Memory B cell (primary cell): ENCODE measurements at regions not wholly inside any gene's neighbourhood (a gene's known extent, or its start where the extent isn't known, plus 50 kb on each side); places are given as distances from the start of the nearest gene placed in this dataset.
A peak's percentile ranks its signal among the peaks of the same experiment; 100 is the strongest.

Experiments used
- ATAC-seq: fragments of 150-1000 bp; cut with Tn5 transposase; 2 replicates; pipeline ENCODE4 v1.10.0; 2021; ENCODE audit warnings: low read depth, mild to moderate bottlenecking, moderate library complexity
- DNase-seq, 2 donors: peaks; one replicate each; pipeline ENCODE4 v3.0.0; 2022; ENCODE audit warnings: low spot score in 2 of 2
- H3K27ac Mint-ChIP-seq: one replicate; pipeline ENCODE4 v1.8.0; 2022; ENCODE audit warnings: mild to moderate bottlenecking, moderate library complexity, mixed read lengths
- H3K27me3 Mint-ChIP-seq: one replicate; pipeline ENCODE4 v1.8.0; 2022; ENCODE audit warnings: mixed read lengths
- H3K36me3 Mint-ChIP-seq: one replicate; pipeline ENCODE4 v1.8.0; 2022; ENCODE audit warnings: mild to moderate bottlenecking, mixed read lengths
- H3K4me1 Mint-ChIP-seq: one replicate; pipeline ENCODE4 v1.8.0; 2022; ENCODE audit warnings: mixed read lengths
- H3K4me3 Mint-ChIP-seq: one replicate; pipeline ENCODE4 v1.8.0; 2022; ENCODE audit warnings: mild to moderate bottlenecking, moderate library complexity, mixed read lengths
- H3K9me3 Mint-ChIP-seq: one replicate; pipeline ENCODE4 v1.8.0; 2022; ENCODE audit warnings: mixed read lengths

DNA sequence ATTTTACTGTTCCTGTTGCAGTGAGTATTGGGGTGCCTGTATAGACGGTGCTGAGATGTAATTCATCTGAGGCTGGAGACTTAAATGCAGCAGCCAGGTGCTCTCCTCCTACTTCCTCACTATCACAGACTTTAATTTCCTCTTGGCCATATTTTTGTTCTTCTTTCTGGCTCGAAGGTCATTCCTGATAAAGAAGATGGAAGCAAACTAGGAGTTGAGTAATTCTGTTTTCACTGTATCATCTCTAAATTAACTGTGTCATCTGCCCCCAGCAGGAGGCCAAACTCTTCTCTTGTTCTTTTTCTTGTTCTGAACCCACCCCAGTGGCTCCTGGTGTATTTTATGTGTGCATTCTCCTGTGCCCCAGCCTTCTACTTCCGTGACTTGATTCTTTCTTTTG is 141.7 kb upstream of the ARHGAP5 start:
- Mint-ChIP-seq H3K27ac (no peak overlapping the region), H3K9me3 (no peaks in the 10 kb centered on the region), H3K4me3 (no peak overlapping the region), H3K36me3 (no peaks in the 10 kb centered on the region), H3K4me1 (peaks cover 12% of the 10 kb centered on the region), H3K27me3 (no peaks in the 10 kb centered on the region)
- DNase-seq (no peak), ATAC-seq (no peak)

DNA sequence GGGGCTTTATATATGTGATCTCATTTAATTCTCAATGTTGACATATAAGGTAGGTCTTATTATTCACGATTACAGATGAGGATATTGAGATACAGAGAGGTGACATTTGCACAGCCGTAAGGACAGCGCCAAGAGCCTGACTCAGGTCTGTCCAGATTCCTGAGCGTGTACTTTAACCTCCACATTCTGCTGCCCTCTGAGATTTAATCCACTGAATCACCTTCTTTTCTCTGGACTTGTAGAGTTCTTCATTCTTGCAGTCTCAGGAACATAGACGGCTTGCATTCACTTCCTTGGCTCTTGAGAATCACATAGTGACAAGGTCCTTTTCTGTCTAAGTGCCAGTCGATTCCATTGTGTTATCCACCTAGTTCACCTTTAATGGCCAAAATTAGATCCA is 141.0 kb upstream of the ARHGAP5 start:
- Mint-ChIP-seq H3K9me3 (no peaks in the 10 kb centered on the region), H3K27me3 (no peaks in the 10 kb centered on the region), H3K27ac (no peak overlapping the region), H3K36me3 (no peaks in the 10 kb centered on the region), H3K4me3 (no peak overlapping the region), H3K4me1 (peaks cover 12% of the 10 kb centered on the region)
- DNase-seq = no peak
- no peak for ATAC-seq

DNA sequence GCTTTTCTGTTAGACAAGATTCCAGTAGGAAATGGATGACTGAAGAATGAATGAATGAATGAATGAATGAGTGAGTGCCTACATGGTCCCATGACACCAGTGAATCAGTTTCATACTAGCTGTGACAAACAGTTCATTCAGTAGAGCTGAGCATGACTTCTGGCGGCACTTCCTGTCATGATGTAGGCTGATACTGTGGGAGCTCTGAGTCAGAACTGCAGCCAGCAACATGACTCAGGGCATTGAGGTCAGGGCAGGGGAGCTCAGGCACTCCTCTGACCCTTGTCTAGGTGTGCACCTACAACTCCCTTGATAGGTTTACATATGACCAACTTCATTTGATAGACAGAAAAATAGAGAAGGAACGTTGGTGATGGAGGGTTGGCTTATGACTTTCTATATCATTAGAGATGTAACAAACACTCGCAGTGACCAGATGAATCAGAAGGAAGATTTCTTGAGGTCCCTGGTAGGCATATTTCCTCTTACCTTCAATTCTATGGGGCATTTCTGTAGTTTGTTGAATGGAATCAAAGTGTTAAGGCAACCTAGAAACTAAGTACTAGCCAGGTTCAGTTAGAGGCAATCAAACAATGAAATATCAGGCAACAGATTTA is 139.3 kb upstream of the ARHGAP5 start:
- ATAC-seq (peak; percentile 83), DNase-seq (no peak)
- no peaks in the 10 kb centered on the region for H3K9me3 Mint-ChIP-seq
- no peak overlapping the region for H3K4me3 Mint-ChIP-seq
- peak overlapping the region; percentile 1 for H3K27ac Mint-ChIP-seq
- peaks cover 9% of the 10 kb centered on the region for H3K4me1 Mint-ChIP-seq
- H3K36me3 Mint-ChIP-seq = no peaks in the 10 kb centered on the region
- H3K27me3 Mint-ChIP-seq = no peaks in the 10 kb centered on the region

DNA sequence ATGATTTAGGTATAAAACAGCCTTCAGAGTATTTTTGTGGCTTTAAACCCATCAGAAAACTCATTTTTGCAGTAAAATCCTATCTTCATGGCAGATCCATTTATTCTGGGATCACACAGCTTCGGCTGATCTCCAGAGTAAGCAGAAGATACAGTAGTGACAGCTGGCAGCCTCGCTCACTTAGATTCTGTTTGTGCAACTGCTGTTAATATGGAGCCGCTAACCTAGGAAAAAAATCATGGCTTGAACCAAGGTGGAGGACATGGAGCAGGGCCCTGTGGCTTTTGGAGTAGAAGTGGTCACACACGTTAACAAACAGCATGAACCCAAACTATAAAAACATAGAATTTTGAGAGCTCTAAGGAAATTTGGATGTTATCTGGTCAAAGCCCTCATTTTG is 137.2 kb upstream of the ARHGAP5 start:
- ATAC-seq = no peak
- Mint-ChIP-seq H3K27ac (no peak overlapping the region), H3K36me3 (no peaks in the 10 kb centered on the region), H3K9me3 (no peaks in the 10 kb centered on the region), H3K4me1 (peaks cover 18% of the 10 kb centered on the region), H3K27me3 (no peaks in the 10 kb centered on the region), H3K4me3 (no peak overlapping the region)
- no peak for DNase-seq

DNA sequence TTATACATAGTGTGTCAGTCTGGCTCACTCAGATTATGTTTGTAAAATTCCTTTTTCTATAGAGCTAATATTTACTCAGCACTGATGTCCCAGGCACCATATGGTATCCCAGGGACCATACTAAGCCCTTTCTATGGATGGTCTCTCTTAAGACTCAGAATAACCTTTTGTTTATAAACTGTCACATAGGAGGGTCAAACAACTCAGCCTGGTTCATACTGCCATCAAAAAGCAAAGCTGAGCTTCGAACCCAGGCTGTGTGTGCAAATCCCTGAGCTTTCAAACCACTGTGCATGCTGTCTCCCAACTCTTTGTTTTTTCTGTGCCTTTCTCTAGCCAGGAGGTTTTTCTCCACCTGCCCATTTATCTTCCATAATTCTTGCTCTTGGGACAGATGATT is 135.6 kb upstream of the ARHGAP5 start:
- Mint-ChIP-seq H3K4me1 (peaks cover 19% of the 10 kb centered on the region), H3K27ac (no peak overlapping the region), H3K36me3 (no peaks in the 10 kb centered on the region), H3K4me3 (no peak overlapping the region), H3K27me3 (no peaks in the 10 kb centered on the region), H3K9me3 (no peaks in the 10 kb centered on the region)
- DNase-seq (no peak), ATAC-seq (no peak)

DNA sequence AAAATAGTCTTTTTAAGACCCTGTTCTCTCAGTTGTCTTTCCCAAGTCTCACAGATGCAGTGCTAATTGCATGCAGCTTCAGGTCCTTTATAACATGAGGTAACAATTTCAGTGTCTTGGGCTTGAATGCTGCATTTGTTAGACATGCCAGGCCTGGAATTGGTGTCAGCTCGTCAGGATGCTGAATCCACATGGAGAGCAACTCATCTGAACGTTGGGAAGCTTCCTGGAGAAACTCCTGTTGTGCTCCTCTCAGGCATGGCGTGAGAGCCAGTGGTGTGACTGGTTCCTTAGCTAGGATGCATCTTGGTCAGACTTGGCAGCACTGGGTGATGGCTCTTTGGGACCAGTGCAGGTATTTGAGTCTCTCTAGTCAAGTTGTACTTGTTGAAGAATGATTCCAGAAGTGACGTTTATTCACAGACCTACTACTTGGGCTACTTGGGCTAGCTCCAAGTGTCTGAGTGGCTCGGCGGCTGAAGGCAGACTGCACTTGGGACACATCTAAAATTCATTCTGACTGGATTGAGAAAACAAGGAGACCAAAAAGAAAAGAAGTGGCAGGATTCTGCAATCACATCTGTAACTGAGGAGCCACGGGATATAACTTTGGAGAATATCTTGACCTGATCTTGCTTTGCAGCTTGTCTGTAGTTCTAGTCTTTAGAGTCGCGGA is 134.8 kb upstream of the ARHGAP5 start:
- H3K27ac Mint-ChIP-seq = no peak overlapping the region
- ATAC-seq = no peak
- DNase-seq = no peak
- H3K4me3 Mint-ChIP-seq = no peak overlapping the region
- H3K36me3 Mint-ChIP-seq = no peaks in the 10 kb centered on the region
- no peaks in the 10 kb centered on the region for H3K27me3 Mint-ChIP-seq
- H3K9me3 Mint-ChIP-seq = no peaks in the 10 kb centered on the region
- peaks cover 19% of the 10 kb centered on the region for H3K4me1 Mint-ChIP-seq

DNA sequence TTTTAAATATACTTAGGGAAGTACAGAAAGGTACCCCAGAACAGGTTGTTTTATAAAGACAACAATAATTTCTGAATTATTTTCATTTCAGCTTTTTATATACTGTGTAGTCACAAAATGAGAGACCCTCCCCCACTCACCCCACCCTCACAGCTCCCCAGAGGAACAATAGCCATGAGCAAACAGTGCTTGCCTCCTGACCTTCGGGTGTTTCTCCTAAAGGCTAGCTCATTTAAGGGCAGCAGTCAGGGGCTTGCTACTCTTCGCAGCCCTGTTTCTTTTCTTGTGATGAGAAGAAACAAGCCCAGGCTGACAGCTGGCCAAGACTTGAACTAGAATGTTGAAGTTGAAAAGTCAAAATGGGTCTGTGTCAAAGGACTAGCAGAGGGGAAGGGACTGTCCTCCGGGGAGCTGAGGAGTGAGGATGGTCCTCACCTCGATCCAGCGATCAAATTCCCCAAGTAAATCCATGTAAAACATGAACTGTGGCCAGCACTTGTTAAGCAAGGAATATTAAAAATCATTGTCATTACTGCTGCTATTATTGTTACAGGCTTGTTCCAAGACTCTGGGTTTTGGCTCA is 133.8 kb upstream of the ARHGAP5 start:
- Mint-ChIP-seq H3K9me3 (no peaks in the 10 kb centered on the region), H3K36me3 (no peaks in the 10 kb centered on the region), H3K4me3 (no peak overlapping the region), H3K4me1 (peaks cover 13% of the 10 kb centered on the region), H3K27me3 (no peaks in the 10 kb centered on the region), H3K27ac (no peak overlapping the region)
- no peak for DNase-seq
- ATAC-seq = no peak

DNA sequence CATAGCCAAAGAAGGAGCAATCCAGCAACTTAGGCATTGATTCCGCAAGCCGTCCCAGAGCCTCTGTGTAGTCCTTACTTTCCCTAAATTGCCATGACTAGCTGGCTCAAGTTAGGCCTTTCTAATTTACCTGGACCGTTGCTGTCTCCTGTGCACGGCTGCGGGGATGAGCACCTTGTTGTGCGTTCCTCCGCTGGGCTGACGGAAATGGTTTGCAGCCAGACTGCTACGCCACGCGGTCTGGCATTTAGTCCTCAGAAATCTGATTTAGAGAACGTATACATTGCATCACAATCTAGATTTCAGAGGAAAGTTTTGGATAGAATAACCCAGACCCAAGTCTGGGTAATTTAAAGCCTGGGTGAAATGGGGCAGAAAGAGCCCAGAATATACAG is 133.2 kb upstream of the ARHGAP5 start:
- H3K4me1 Mint-ChIP-seq = peaks cover 13% of the 10 kb centered on the region

DNA sequence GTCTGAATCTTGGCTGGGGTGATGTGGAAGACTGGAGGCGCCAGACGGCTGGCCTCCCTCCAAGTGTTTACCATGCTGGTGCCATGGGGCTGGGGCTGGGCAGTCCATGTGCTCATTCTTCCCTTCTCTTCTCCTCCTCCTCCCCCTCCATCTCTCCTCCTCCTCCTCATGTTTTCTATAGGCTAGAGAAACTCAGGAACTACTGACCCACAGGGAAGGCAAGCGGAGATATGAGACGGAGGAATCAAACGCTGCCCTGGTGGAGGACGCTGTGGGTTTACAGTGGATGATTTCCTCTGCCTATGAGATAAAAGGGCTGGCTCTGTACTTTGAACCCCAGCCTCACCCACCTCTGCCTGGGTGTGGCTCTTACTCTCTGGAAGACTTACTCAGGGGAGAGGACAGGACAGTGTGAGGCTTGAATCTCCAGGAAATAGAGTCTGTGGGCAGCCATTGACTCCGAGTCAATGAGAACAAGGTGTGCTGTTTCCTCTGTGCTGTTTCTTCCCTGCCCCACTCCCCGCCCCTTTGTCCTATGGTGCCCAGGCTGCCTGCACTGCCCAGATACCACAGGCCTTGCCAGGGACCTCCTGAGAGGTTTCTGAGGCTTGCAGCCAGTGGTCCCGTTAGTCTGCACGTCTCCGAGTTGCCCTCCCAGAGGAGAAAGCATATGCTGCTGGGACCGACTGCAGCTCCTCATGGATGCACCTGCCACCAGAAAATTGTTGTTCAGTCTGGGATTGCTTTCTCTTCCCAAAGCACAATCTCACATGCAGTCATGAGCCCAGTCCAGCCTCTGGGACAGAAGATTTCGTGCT is 132.6 kb upstream of the ARHGAP5 start:
- H3K4me1 Mint-ChIP-seq = peaks cover 13% of the 10 kb centered on the region
- H3K4me3 Mint-ChIP-seq = peak overlapping the region; percentile 71
- ATAC-seq = peak; percentile 23
- H3K27ac Mint-ChIP-seq = peak overlapping the region; percentile 55
- no peaks in the 10 kb centered on the region for H3K27me3 Mint-ChIP-seq
- no peak for DNase-seq
- H3K36me3 Mint-ChIP-seq = no peaks in the 10 kb centered on the region
- H3K9me3 Mint-ChIP-seq = no peaks in the 10 kb centered on the region

More for the DNA sequence above, 133.2 kb upstream of the ARHGAP5 start:
- H3K4me3 Mint-ChIP-seq = no peak overlapping the region
- no peak for DNase-seq
- H3K9me3 Mint-ChIP-seq = no peaks in the 10 kb centered on the region
- H3K27ac Mint-ChIP-seq = no peak overlapping the region
- ATAC-seq = no peak
- H3K36me3 Mint-ChIP-seq = no peaks in the 10 kb centered on the region
- no peaks in the 10 kb centered on the region for H3K27me3 Mint-ChIP-seq

DNA sequence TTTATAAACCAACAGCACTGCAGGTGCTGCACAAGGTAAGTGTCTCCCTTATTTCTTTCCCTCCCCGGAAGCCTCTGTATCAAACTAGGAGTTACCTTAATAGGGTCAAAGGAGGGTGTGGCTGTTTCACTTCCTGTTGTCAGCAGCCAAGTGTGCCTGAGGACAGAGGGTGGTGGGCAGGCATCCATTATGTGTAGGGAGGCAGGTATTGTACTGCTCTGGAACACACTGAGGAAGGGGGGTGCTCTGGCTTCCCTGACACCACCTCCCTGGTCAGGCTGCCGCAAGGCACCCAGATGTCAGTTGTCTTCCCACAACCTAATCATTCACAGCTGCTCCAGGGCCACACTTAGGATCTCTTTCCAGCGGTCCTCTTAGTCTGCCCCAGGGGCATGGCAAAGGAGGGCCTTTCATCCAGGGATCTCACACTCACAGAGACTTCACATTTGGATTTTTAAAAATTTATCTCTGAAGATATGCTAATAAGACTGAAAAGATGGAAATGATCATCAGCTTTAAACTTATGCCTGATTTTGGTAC is 132.0 kb upstream of the ARHGAP5 start:
- Mint-ChIP-seq H3K36me3 (no peaks in the 10 kb centered on the region), H3K4me1 (peaks cover 13% of the 10 kb centered on the region), H3K27ac (peak overlapping the region; percentile 55), H3K4me3 (peak overlapping the region; percentile 71), H3K27me3 (no peaks in the 10 kb centered on the region), H3K9me3 (no peaks in the 10 kb centered on the region)
- peak; percentile 99 for ATAC-seq
- peak in 1 of 2 donors; percentile 14 for DNase-seq

DNA sequence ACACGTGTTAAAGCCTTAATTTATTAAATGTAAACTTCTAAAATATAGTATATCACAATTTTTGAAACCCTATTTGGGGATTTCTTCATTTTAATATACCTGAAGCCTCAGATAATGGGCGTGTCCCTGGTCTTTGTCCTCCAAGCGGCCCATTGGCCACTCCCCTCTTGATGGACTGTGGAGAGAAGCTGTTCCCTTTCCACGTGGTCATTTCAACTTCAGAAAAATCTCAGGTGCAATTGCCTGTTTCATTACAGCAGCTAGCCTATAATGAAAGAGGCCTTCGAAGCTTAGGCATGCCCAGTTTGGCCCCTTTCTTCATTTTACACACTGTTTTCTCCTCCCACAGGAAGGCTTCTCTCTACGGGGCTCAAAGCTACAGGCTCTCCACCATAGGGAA is 131.4 kb upstream of the ARHGAP5 start:
- no peak overlapping the region for H3K4me3 Mint-ChIP-seq

DNA sequence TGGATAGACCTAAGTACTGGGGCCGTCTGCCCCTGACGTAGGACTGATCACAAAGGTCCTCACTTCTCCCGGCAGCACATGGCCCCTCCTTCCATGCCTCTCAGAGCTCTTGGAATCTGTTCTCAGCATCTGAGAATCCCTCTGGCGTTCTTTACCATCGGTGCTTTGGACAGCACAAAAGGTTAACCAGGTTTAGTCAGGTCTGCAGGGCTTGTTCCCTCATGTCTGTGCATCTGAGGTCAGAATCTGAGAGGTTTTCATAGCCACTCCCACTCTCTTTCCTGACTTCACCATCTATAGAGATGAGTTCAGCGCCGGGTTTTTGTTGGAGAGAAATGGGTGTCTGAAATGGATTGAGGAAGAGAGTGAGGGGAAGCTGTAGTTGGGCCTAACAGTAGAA is 130.0 kb upstream of the ARHGAP5 start:
- Mint-ChIP-seq H3K27me3 (no peaks in the 10 kb centered on the region), H3K27ac (no peak overlapping the region), H3K4me1 (peaks cover 15% of the 10 kb centered on the region), H3K4me3 (no peak overlapping the region), H3K9me3 (no peaks in the 10 kb centered on the region), H3K36me3 (no peaks in the 10 kb centered on the region)
- ATAC-seq (no peak), DNase-seq (no peak)

More for the DNA sequence above, 131.4 kb upstream of the ARHGAP5 start:
- ATAC-seq (no peak), DNase-seq (no peak)
- Mint-ChIP-seq H3K4me1 (peaks cover 13% of the 10 kb centered on the region), H3K36me3 (no peaks in the 10 kb centered on the region), H3K9me3 (no peaks in the 10 kb centered on the region), H3K27ac (no peak overlapping the region), H3K27me3 (no peaks in the 10 kb centered on the region)

DNA sequence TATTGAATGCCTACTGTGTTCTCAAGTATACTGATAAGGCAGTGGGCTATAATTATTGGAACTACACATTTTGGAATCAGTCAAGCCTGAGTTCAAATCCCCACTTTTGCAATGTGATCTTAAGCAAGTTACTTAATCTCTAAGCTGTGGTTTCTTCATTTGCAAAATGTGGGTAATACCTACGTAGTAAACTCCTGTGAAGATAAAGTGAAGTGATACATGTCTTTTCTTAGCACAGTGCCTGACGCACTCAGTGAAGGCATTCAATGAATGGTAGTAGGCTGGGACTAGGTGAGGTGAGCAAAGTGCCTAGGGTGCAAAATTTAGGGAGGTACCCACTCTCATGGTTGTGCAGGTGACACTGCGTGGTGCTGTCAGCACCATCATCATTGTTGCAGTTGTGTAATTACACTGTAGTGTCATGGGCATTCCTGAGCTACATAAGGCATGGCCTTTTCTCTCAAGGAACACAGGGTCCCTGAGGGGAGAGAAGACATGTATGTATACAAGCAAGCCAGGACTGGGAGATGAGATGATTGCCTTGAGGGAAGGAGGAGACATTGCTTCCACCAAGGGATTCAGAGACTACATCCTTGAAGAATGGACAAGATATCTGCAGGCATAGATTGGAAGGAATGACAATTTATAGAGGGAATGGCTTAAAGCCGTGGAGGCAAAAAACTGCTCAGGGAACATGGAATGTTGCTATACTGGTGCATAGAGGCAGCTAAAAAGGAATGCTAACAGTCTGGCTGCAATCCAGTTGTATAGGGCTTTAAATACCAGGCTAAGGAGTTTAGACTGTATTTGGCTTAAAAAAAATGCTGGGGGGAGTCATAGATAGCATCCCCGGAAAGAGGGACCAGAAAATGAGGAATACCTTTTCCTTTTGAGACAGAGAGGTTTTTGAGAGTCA is 129.2 kb upstream of the ARHGAP5 start:
- Mint-ChIP-seq H3K4me3 (no peak overlapping the region), H3K4me1 (peaks cover 15% of the 10 kb centered on the region), H3K27ac (no peak overlapping the region)

More for the DNA sequence above, 129.2 kb upstream of the ARHGAP5 start:
- DNase-seq (no peak), ATAC-seq (no peak)
- Mint-ChIP-seq H3K36me3 (no peaks in the 10 kb centered on the region), H3K27me3 (no peaks in the 10 kb centered on the region), H3K9me3 (no peaks in the 10 kb centered on the region)
